HCT116 (cell line): ENCODE measurements at regions not wholly inside any gene's neighbourhood (a gene's known extent, or its start where the extent isn't known, plus 50 kb on each side); places are given as distances from the start of the nearest gene placed in this dataset.
A peak's percentile ranks its signal among the peaks of the same experiment; 100 is the strongest.

Experiments used
- ATAC-seq: fragments of 200-7000 bp; cut with Tn5 transposase; 2 replicates; pipeline ENCODE4 v1.9.1; 2020; ENCODE audit warnings: mild to moderate bottlenecking, moderate library complexity
- BruUV-seq: library from RNA; stranded (reverse); fragments of 400-500 nt; replicated peaks from 2 replicates; lab custom pipeline; 2021; lab: Mats Ljungman, UMichigan
- CTCF ChIA-PET: fragments of 300-600 bp; sonication (Branson Sonifier 250); formaldehyde crosslinking; loops from one replicate; lab custom pipeline; 2021; ENCODE audit warnings: antibody characterized with exemption; lab: Charles Lee
- POLR2A ChIA-PET: fragments of 300-600, 350-600 bp; sonication (Branson Sonifier 250); formaldehyde crosslinking; loops from one replicate; lab custom pipeline; 2021; ENCODE audit warnings: antibody characterized with exemption; lab: Charles Lee
- RAD21 ChIA-PET, 2 experiments: fragments of 300-600 bp; sonication (Branson Sonifier 250); formaldehyde crosslinking; loops; one replicate each; lab custom pipeline; 2023; ENCODE audit warnings: low total read pairs in 2 of 2; ENCODE audit not compliant: uncharacterized antibody in 2 of 2, unreplicated experiment in 2 of 2, low non-redundant PET in 1 of 2; lab: Charles Lee
- DNase-seq: peaks from one replicate; pipeline ENCODE4 v3.0.0-alpha.2; 2010; ENCODE audit warnings: low read depth, low spot score
- H2AFZ ChIP-seq: fragments of 200-600 bp; shearing (Covaris generic), sonication (generic); 2 replicates; pipeline ENCODE4 v1.6.1; 2017; ENCODE audit warnings: low read depth, mixed run types, mixed read lengths, antibody characterized with exemption, low read length; ENCODE audit not compliant: poor library complexity, severe bottlenecking
- H3K27ac ChIP-seq: 2 replicates; pipeline ENCODE4 v1.5.1; 2012; ENCODE audit warnings: low read depth, low read length
- H3K27me3 ChIP-seq: fragments of 200-600 bp; sonication (generic); 2 replicates; pipeline ENCODE4 v1.6.1; 2016; ENCODE audit warnings: mixed run types, low read length, mixed read lengths; ENCODE audit not compliant: insufficient read depth
- H3K36me3 ChIP-seq, 2 experiments: fragments of 200-500 bp in 1 of 2; fragments of 200-600 bp in 1 of 2; sonication (Bioruptor generic) in 1 of 2; sonication (generic) in 1 of 2; 2 replicates each; pipeline versions ENCODE4 v1.5.1 to v1.6.1; 2014 to 2016; ENCODE audit warnings: low read length in 2 of 2, inconsistent platforms in 1 of 2, mixed read lengths in 1 of 2, mixed run types in 1 of 2; ENCODE audit not compliant: insufficient read depth in 2 of 2, control insufficient read depth in 1 of 2
- H3K4me1 ChIP-seq, 2 experiments: fragments of 200-600 bp in 1 of 2; sonication (generic) in 1 of 2; 2 replicates each; pipeline versions ENCODE4 v1.5.1 to v1.6.1; 2012 to 2017; ENCODE audit warnings: low read length in 2 of 2, inconsistent platforms in 1 of 2, mild to moderate bottlenecking in 1 of 2, mixed read lengths in 1 of 2, mixed run types in 1 of 2, moderate library complexity in 1 of 2; ENCODE audit not compliant: insufficient read depth in 2 of 2, control insufficient read depth in 1 of 2
- H3K4me2 ChIP-seq: fragments of 200-600 bp; sonication (generic); 2 replicates; pipeline ENCODE4 v1.6.1; 2017; ENCODE audit warnings: mixed run types, low read length, mixed read lengths
- H3K4me3 ChIP-seq, 2 experiments: fragments of 200-600 bp in 1 of 2; sonication (generic) in 1 of 2; replicated peaks in 1 of 2; 2 replicates each; pipeline ENCODE4 v1.5.1; 2011 to 2016; ENCODE audit warnings: low read length in 2 of 2, control low read depth in 1 of 2, low read depth in 1 of 2, mild to moderate bottlenecking in 1 of 2, mixed read lengths in 1 of 2, mixed run types in 1 of 2
- H3K79me2 ChIP-seq: fragments of 200-600 bp; sonication (generic); 2 replicates; pipeline ENCODE4 v1.6.1; 2017; ENCODE audit warnings: mild to moderate bottlenecking, mixed run types, low read length, moderate library complexity, mixed read lengths; ENCODE audit not compliant: insufficient read depth
- H3K9ac ChIP-seq: fragments of 200-600 bp; sonication (generic); 2 replicates; pipeline ENCODE4 v1.6.1; 2016; ENCODE audit warnings: low read length, mixed read lengths
- H3K9me2 ChIP-seq: fragments of 200-600 bp; sonication (generic), shearing (Covaris generic); 2 replicates; pipeline ENCODE4 v1.6.1; 2017; ENCODE audit warnings: mixed run types, mild to moderate bottlenecking, moderate library complexity; ENCODE audit not compliant: insufficient read depth
- H3K9me3 ChIP-seq, 2 experiments: fragments of 200-500 bp in 1 of 2; fragments of 200-600 bp in 1 of 2; sonication (Bioruptor generic) in 1 of 2; sonication (generic) in 1 of 2; 2 replicates each; pipeline ENCODE4 v1.6.1; 2014 to 2017; ENCODE audit warnings: low read length in 2 of 2, mixed read lengths in 2 of 2, inconsistent platforms in 1 of 2, low read depth in 1 of 2, mild to moderate bottlenecking in 1 of 2, mixed run types in 1 of 2, moderate library complexity in 1 of 2; ENCODE audit not compliant: control insufficient read depth in 1 of 2, insufficient read depth in 1 of 2
- H4K20me1 ChIP-seq: fragments of 200-600 bp; sonication (generic), shearing (Covaris generic); 2 replicates; pipeline ENCODE4 v1.6.1; 2017; ENCODE audit warnings: mixed run types, mild to moderate bottlenecking, moderate library complexity; ENCODE audit not compliant: insufficient read depth
- ATF3 ChIP-seq: IDR thresholded peaks from 2 replicates; pipeline ENCODE4 v1.6.1; 2012
- CTCF ChIP-seq, 3 experiments: fragments of 200-600 bp in 1 of 3; sonication (generic) in 1 of 3; IDR thresholded peaks in 2 of 3; conservative IDR thresholded peaks in 1 of 3; 2 replicates each; pipeline ENCODE4 v1.5.1; 2012 to 2017; ENCODE audit warnings: low read depth in 2 of 3, low read length in 2 of 3, antibody characterized with exemption in 1 of 3, borderline replicate concordance in 1 of 3, control low read depth in 1 of 3, mild to moderate bottlenecking in 1 of 3, mixed read lengths in 1 of 3, mixed run types in 1 of 3, moderate library complexity in 1 of 3; ENCODE audit not compliant: insufficient read depth in 1 of 3
- EZH2phosphoT487 ChIP-seq: fragments of 200-600 bp; IDR thresholded peaks from 2 replicates; pipeline ENCODE4 v1.6.1; 2018; ENCODE audit warnings: antibody characterized with exemption, borderline replicate concordance
- FOSL1 ChIP-seq: IDR thresholded peaks from 2 replicates; pipeline ENCODE4 v1.6.1; 2012; ENCODE audit warnings: low read depth
- JUND ChIP-seq: IDR thresholded peaks from 2 replicates; pipeline ENCODE4 v1.6.1; 2012
- POLR2A ChIP-seq: IDR thresholded peaks from 2 replicates; pipeline ENCODE4 v1.7.0; 2011; ENCODE audit warnings: borderline replicate concordance; ENCODE audit not compliant: insufficient read depth, insufficient read length; ENCODE audit errors: extremely low read depth
- RAD21 ChIP-seq: IDR thresholded peaks from 2 replicates; pipeline ENCODE4 v1.6.1; 2012; ENCODE audit warnings: low read depth, mild to moderate bottlenecking
- ZFX ChIP-seq: fragments of 450-650 bp; IDR thresholded peaks from 2 replicates; pipeline ENCODE4 v1.6.1; 2017
- intact Hi-C: fragments of 100-400 bp; cut with micrococcal nuclease; formaldehyde crosslinking; loops from 2 replicates; pipeline ENCODE4 v1.10.0; 2022

- intact Hi-C loops: no loop called here
- H3K36me3 ChIP-seq: peaks cover 10 to 19% of the 10 kb centered on the region in 2 experiments; a peak in 3 of 4 replicates
- ChIA-PET POLR2A (no interaction called here), RAD21 (no interaction called here), CTCF (interaction anchor here (0.9 kb wide), 1 partner anchor 9 kb away, joined by 3 read pairs; no protein-coding TSS in a partner anchor)
- H3K79me2 ChIP-seq: no peaks in the 10 kb centered on the region
- H3K4me1 ChIP-seq: no peaks in the 10 kb centered on the region
- H3K9me2 ChIP-seq: no peaks in the 10 kb centered on the region
- no peak overlapping the region for H3K4me2 ChIP-seq
- DNase-seq (no peak), ATAC-seq (no peak)
- no peak overlapping the region for H3K4me3 ChIP-seq
- H2AFZ ChIP-seq: no peak overlapping the region
- no peaks in the 10 kb centered on the region for H3K9me3 ChIP-seq
- no peaks in the 10 kb centered on the region for H3K27me3 ChIP-seq
- no peaks in the 10 kb centered on the region for H4K20me1 ChIP-seq
- no peak overlapping the region for H3K9ac ChIP-seq
- no peak for TF ChIP-seq ZFX
- no peak for TF ChIP-seq FOSL1
- TF ChIP-seq RAD21: peak; percentile 32; the same call in 1 of the 2 replicates
- no peak for TF ChIP-seq JUND
- no peak for TF ChIP-seq POLR2A
- no peak for TF ChIP-seq ATF3
- no peak for TF ChIP-seq EZH2phosphoT487
- TF ChIP-seq CTCF (IDR thresholded peaks at IDR 0.05 in 2 of 3, conservative IDR thresholded peaks at IDR 0.05 in 1 of 3; ENCODE audit: borderline replicate concordance in 1 of 3, insufficient read depth in 1 of 3, low read depth in 2 of 3, low read length in 2 of 3): peak; percentile 18 to 41 (median 19); a peak in 2 of 6 replicates
- no TSS peak for BruUV-seq
- no peak overlapping the region for H3K27ac ChIP-seq
Observed at GRCh38 chr2:219836647-219837177, 209.3 kb downstream of the SLC4A3 start.
